Kidney epithelial cell (primary cell): ENCODE measurements at regions not wholly inside any gene's neighbourhood (a gene's known extent, or its start where the extent isn't known, plus 50 kb on each side); places are given as distances from the start of the nearest gene placed in this dataset.

Experiments used
- DNase-seq: peaks from one replicate; pipeline ENCODE4 v3.0.0-alpha.2; 2010; ENCODE audit warnings: low read depth
- H3K27me3 ChIP-seq: 2 replicates; pipeline ENCODE4 v1.6.0; 2011; ENCODE audit warnings: low read length; ENCODE audit not compliant: control insufficient read depth, insufficient read depth
- H3K36me3 ChIP-seq: 2 replicates; pipeline ENCODE4 v1.5.1; 2011; ENCODE audit warnings: low read length; ENCODE audit not compliant: control insufficient read depth, insufficient read depth
- H3K4me3 ChIP-seq: 2 replicates; pipeline ENCODE4 v1.5.1; 2011; ENCODE audit warnings: low read depth, mild to moderate bottlenecking, control low read depth, low read length
- TF ChIP-seq, protein P1 (sequence below): IDR thresholded peaks from 2 replicates; pipeline ENCODE4 v1.5.1; 2011; ENCODE audit warnings: mild to moderate bottlenecking, moderate library complexity, low read length, control low read depth, inconsistent platforms; ENCODE audit not compliant: insufficient read depth, poor library complexity, severe bottlenecking

DNA sequence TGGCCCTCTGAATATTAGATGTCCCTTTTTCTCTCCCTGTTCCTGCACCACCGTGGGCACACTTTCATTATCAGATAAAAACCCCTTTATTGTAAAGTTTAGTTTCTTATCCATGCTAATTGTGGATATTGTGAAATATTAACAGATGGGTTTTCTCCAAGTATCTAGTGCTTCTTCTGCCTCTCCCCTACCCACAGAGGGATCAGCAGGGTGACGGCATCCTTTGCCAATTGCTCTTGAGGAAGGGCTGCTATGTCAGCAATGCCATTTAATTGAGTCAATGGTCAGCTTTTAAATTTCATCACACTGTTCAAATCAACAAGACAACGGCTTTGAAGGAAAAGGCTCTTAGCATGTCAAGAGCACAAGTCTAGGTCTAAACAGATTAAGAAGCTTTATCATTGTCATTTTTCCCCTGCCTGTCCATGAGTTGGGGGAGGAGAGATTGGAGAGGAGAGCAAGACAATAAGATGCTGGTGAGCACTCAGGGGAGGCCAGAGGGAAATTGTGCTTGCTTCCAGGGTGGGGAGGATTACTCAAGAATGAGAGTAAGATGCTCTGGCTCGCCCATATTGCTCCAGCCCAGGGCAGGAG is 443.0 kb upstream of the CCL2 start:
- TF ChIP-seq, protein P1, sequence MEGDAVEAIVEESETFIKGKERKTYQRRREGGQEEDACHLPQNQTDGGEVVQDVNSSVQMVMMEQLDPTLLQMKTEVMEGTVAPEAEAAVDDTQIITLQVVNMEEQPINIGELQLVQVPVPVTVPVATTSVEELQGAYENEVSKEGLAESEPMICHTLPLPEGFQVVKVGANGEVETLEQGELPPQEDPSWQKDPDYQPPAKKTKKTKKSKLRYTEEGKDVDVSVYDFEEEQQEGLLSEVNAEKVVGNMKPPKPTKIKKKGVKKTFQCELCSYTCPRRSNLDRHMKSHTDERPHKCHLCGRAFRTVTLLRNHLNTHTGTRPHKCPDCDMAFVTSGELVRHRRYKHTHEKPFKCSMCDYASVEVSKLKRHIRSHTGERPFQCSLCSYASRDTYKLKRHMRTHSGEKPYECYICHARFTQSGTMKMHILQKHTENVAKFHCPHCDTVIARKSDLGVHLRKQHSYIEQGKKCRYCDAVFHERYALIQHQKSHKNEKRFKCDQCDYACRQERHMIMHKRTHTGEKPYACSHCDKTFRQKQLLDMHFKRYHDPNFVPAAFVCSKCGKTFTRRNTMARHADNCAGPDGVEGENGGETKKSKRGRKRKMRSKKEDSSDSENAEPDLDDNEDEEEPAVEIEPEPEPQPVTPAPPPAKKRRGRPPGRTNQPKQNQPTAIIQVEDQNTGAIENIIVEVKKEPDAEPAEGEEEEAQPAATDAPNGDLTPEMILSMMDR = no peak
- Histone ChIP-seq H3K36me3 (no peaks in the 10 kb centered on the region), H3K27me3 (no peaks in the 10 kb centered on the region), H3K4me3 (no peak overlapping the region)
- no peak for DNase-seq

- Histone ChIP-seq H3K4me3 (no peak overlapping the region), H3K27me3 (no peaks in the 10 kb centered on the region), H3K36me3 (no peaks in the 10 kb centered on the region)
- TF ChIP-seq, protein P1 = no peak
- no peak for DNase-seq
Observed at GRCh38 chr17:33814852-33815251, 440.2 kb upstream of the CCL2 start.

DNA sequence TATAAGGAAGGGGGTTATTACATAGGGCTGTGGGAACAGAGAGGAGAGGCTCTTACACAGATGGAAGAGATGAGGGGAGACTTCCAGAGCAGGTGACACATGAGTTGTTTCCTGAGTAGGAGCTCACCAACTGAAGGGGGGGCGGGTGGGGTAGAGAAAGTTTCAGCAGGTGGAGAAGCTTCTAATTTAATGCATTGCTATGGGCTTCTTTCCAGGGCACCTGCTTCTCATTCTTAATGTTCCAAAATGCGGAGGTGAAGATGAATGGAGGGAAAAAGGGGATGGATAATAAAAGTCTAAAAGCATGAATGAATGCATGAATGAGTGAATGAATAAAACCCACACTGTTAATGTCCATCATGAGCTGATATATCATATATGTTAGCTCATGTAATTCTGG is 439.0 kb upstream of the CCL2 start:
- Histone ChIP-seq H3K36me3 (no peaks in the 10 kb centered on the region), H3K4me3 (no peak overlapping the region), H3K27me3 (no peaks in the 10 kb centered on the region)
- no peak for DNase-seq
- TF ChIP-seq, protein P1 = no peak

DNA sequence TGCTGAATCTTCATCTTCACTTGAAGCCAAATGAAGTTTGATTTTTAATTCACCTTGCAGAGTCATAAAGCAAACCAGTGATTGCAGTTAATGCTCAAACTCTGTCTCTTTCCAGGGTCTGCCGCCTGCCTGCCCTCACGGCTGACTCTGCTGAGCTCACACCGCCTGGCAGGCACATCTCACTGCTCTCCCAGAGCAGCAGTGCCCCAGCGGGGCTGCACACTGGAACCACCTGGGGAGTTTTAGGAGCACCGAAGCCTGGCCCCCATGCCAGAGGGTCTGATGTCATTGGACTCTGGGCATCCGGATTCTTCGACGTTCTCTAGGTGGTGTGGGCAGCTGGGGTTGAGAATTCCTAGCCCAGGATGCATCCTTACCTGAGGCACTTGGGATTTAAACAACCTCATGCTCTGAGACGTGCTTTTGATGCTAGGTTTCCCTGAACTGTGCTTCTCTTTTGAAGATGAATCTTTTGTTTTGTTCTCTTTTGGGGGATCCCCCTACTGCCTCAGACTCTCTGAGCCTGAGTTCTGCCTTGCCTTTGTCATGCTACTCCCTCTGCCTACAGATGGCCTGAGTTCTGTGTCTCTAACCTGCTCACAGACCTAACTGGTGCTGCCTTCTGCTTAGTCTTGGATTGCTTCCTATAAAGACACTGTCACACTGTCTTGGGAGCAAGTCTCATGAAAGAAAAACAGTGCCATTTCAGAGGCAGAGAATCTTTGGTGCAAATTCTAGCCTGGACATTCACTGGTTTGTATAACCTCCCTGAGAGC is 438.1 kb upstream of the CCL2 start:
- no peak for DNase-seq
- Histone ChIP-seq H3K36me3 (no peaks in the 10 kb centered on the region), H3K4me3 (no peak overlapping the region), H3K27me3 (no peaks in the 10 kb centered on the region)
- TF ChIP-seq, protein P1 = no peak

DNA sequence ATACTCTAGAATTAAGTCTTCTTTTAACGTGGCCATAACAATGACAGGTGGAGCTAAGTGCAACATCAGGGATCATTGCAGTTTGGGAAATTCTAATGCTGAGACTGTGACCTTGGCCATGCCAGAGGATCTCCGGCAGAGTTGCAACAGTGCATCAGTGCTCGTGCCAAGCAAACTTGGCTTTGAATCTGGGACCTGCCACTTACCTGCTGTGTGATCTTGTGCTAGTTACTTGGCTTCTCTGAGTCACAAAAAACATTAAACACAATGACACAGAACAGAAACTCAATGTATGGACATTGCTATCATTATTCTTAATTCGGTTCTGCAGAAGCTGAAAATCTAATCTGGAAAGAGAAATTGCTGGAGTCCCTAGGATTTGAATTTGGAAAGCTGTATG is 435.5 kb upstream of the CCL2 start:
- TF ChIP-seq, protein P1 = no peak
- no peak for DNase-seq
- no peak overlapping the region for H3K4me3 ChIP-seq
- H3K27me3 ChIP-seq = no peaks in the 10 kb centered on the region
- H3K36me3 ChIP-seq = no peaks in the 10 kb centered on the region
